ENCODE measurements at regions not wholly inside any gene's neighbourhood (a gene's known extent, or its start where the extent isn't known, plus 50 kb on each side); places are given as distances from the start of the nearest gene placed in this dataset.

DNA sequence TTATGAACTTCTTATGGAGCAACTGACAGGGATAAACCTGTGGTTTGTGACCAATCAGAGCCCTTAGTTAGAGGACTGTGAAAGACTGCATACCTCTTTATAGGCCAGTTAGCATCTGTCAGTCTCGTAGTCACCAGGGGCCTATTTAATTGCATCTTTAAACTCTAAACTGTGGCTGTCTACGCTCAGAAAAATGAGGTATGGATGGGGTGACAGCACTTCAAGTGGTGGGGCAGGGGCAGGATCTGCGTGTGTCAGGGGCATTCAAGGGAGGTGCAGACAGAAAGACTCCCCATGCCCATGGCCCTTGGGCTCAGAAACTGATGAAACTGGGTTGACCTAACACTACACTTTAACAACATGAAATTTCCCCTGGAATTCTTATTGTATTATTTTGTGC lies 132.6 kb upstream of the TBCA start:
- TF ChIP-seq, protein P1, sequence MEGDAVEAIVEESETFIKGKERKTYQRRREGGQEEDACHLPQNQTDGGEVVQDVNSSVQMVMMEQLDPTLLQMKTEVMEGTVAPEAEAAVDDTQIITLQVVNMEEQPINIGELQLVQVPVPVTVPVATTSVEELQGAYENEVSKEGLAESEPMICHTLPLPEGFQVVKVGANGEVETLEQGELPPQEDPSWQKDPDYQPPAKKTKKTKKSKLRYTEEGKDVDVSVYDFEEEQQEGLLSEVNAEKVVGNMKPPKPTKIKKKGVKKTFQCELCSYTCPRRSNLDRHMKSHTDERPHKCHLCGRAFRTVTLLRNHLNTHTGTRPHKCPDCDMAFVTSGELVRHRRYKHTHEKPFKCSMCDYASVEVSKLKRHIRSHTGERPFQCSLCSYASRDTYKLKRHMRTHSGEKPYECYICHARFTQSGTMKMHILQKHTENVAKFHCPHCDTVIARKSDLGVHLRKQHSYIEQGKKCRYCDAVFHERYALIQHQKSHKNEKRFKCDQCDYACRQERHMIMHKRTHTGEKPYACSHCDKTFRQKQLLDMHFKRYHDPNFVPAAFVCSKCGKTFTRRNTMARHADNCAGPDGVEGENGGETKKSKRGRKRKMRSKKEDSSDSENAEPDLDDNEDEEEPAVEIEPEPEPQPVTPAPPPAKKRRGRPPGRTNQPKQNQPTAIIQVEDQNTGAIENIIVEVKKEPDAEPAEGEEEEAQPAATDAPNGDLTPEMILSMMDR (IDR thresholded peaks at IDR 0.05 in 4 of 5, conservative IDR thresholded peaks at IDR 0.05 in 1 of 5): no peak
- no peak for TF ChIP-seq POLR2A (IDR thresholded peaks at IDR 0.05)
